Transverse colon (tissue), 4 donors: ENCODE measurements at regions not wholly inside any gene's neighbourhood (a gene's known extent, or its start where the extent isn't known, plus 50 kb on each side); places are given as distances from the start of the nearest gene placed in this dataset.

Source experiments
- DNase-seq: peaks from one replicate; pipeline ENCODE4 v3.0.0-alpha.2; 2019
- H3K27ac ChIP-seq, 4 donors: fragments of 200-600 bp; sonication (generic); 2 replicates each; pipeline ENCODE4 v1.5.1; 2016 to 2018; ENCODE audit warnings: inconsistent platforms in 4 of 4
- H3K27me3 ChIP-seq: fragments of 200-600 bp; sonication (generic); 2 replicates; pipeline ENCODE4 v1.5.1; 2017; ENCODE audit warnings: inconsistent platforms
- H3K36me3 ChIP-seq, 4 donors: fragments of 200-600 bp; sonication (generic); 2 replicates each; pipeline ENCODE4 v1.5.1; 2017 to 2019; ENCODE audit warnings: inconsistent platforms in 4 of 4
- H3K4me1 ChIP-seq, 4 donors: fragments of 200-600 bp; sonication (generic); 2 replicates each; pipeline ENCODE4 v1.5.1; 2017 to 2020; ENCODE audit warnings: inconsistent platforms in 4 of 4
- H3K4me3 ChIP-seq, 4 donors: fragments of 200-600 bp; sonication (generic); 1 replicate in 1 of 4; 2 replicates in 3 of 4; pipeline versions ENCODE4 v1.5.1 to v1.6.1; 2017 to 2019; ENCODE audit warnings: inconsistent platforms in 4 of 4
- H3K9me3 ChIP-seq, 2 donors: fragments of 200-600 bp; sonication (generic); 2 replicates each; pipeline ENCODE4 v1.5.1; 2017 to 2019; ENCODE audit warnings: inconsistent platforms in 2 of 2
- CTCF ChIP-seq, 5 experiments: fragments of 200-600 bp in 3 of 5; fragments of 450-650 bp in 2 of 5; sonication (generic) in 3 of 5; IDR thresholded peaks; 1 replicate in 2 of 5; 2 replicates in 3 of 5; pipeline ENCODE4 v1.5.1; 2016 to 2017; ENCODE audit warnings: antibody characterized with exemption in 5 of 5, inconsistent platforms in 3 of 5, mild to moderate bottlenecking in 2 of 5, moderate library complexity in 1 of 5
- EP300 ChIP-seq: sonication (generic); formaldehyde crosslinking; IDR thresholded peaks from one replicate; pipeline ENCODE4 v1.6.1; 2017; ENCODE audit warnings: antibody characterized with exemption, low read depth
- POLR2A ChIP-seq: fragments of 450-650 bp; IDR thresholded peaks from one replicate; pipeline ENCODE4 v1.6.1; 2016; ENCODE audit warnings: antibody characterized with exemption, mild to moderate bottlenecking, moderate library complexity
- POLR2AphosphoS5 ChIP-seq, 3 donors: sonication (generic); formaldehyde crosslinking; IDR thresholded peaks; one replicate each; pipeline ENCODE4 v1.6.1; 2016; ENCODE audit warnings: antibody characterized with exemption in 3 of 3
- WGBS, 2 donors: methylation state at CpG; one replicate each; pipeline ENCODE4 v1.1.5; 2018; ENCODE audit warnings: low coverage in 1 of 2; 5-methylcytosine and 5-hydroxymethylcytosine counted together
- in situ Hi-C, 4 donors: fragments of 200-750 bp; cut with MboI; loops; one replicate each; pipeline versions ENCODE4 v1.15.0 to v1.15.1; 2017; ENCODE audit warnings: low sequenced_read_pairs in 3 of 4, low pct_ligation_motif_present in 1 of 4, low pct_unique_long_range_greater_than_20kb in 1 of 4
- intact Hi-C: fragments of 100-400 bp; cut with DNase I; formaldehyde crosslinking; loops from one replicate; pipeline ENCODE4 v1.15.1; 2023; ENCODE audit warnings: low total_unique reads

DNA sequence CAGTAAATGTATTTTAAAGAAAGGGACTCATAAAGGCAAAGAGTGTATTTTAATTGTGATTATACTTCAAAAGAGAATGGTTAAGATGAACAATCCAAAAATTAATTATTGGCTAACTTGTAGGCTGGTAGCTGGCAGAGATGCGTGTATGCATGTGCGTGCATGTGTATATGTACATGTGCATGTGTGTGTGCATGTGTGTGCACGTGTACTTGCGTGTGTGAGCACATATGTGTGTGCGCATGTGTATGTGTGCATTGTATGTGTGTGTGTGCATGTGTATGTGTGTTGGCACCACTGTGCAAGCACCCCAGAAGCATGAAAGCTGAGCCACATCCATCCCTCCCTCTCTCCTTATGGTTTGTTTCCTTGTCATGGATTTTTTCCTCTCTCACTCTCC lies 83.0 kb upstream of the SLC1A3 start:
- intact Hi-C loops (no loop called here), in situ Hi-C loops (no loop called here)
- no peaks in the 10 kb centered on the region for H3K27me3 ChIP-seq
- H3K9me3 ChIP-seq, result no peaks in the 10 kb centered on the region
- no peaks in the 10 kb centered on the region for H3K4me1 ChIP-seq
- no peak overlapping the region for H3K4me3 ChIP-seq
- TF ChIP-seq POLR2A (no peak), CTCF (IDR thresholded peaks at IDR 0.05) (no peak), POLR2AphosphoS5 (IDR thresholded peaks at IDR 0.05) (no peak), EP300 (no peak)
- no peaks in the 10 kb centered on the region for H3K36me3 ChIP-seq
- WGBS, 2 donors, result 79 to 85% methylated on average over 5 of the region's 5 CpGs
- DNase-seq, result no peak
- H3K27ac ChIP-seq, result no peak overlapping the region

DNA sequence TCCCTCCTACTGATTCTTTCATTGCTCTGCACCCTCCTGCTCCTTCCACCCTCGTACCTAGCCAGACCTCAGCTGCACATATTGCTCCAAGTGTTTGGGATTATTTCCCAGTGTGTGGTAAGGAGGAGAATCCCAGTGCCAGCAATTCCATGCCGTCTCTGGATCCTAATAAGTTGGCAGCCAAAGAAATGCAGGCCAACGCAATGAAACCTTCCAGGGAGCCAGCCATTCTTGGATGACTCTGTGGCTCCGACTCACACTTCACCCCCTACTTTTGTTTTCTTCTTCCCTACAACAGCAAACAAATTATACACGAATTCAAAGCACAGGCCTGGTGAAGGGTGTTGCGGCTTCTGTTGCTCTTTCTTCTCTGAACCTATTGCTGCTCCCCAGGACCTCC lies 82.5 kb upstream of the SLC1A3 start:
- Histone ChIP-seq H3K9me3 (no peaks in the 10 kb centered on the region), H3K36me3 (no peaks in the 10 kb centered on the region), H3K4me3 (no peak overlapping the region), H3K27me3 (no peaks in the 10 kb centered on the region), H3K4me1 (no peaks in the 10 kb centered on the region), H3K27ac (no peak overlapping the region)
- in situ Hi-C loops (no loop called here), intact Hi-C loops (no loop called here)
- 40 to 75% methylated on average over 1 to 6 of the region's 6 CpGs for WGBS, 2 donors
- TF ChIP-seq EP300 (no peak), CTCF (IDR thresholded peaks at IDR 0.05) (no peak), POLR2AphosphoS5 (IDR thresholded peaks at IDR 0.05) (no peak), POLR2A (no peak)
- no peak for DNase-seq

DNA sequence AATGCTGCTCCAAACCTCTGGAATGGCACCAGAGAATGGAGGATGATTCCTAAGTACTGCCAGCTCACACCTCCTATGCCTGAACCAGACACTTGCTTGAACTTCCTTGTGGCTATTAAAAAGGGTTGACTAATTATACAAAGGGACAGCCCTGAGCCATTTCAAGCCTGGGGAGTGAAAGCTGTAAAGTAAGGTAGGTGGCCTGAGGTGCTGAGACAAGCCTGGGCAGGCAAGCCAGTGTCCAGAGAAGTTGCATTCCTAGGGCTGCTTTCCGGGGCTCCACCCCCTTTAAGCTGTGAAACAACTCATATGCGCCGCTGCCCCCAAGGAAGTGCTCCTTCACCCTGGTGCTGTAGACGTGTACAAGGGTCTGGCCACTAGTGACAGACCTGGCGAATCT lies 79.9 kb upstream of the SLC1A3 start:
- Histone ChIP-seq H3K9me3 (no peaks in the 10 kb centered on the region), H3K27me3 (no peaks in the 10 kb centered on the region), H3K4me3 (no peak overlapping the region), H3K4me1 (no peaks in the 10 kb centered on the region), H3K36me3 (no peaks in the 10 kb centered on the region), H3K27ac (no peak overlapping the region)
- TF ChIP-seq EP300, result no peak
- in situ Hi-C loops, result no loop called here
- intact Hi-C loops, result no loop called here
- whole genome bisulfite sequencing, 2 donors, result 86 to 100% methylated on average over 1 to 5 of the region's 5 CpGs
- no peak for DNase-seq

GRCh38 chr5:36528588-36528987 lies 77.8 kb upstream of the SLC1A3 start:
- H3K36me3 ChIP-seq, result no peaks in the 10 kb centered on the region
- H3K9me3 ChIP-seq, result no peaks in the 10 kb centered on the region
- no peaks in the 10 kb centered on the region for H3K4me1 ChIP-seq
- no peak overlapping the region for H3K27ac ChIP-seq
- no peaks in the 10 kb centered on the region for H3K27me3 ChIP-seq
- DNase-seq, result no peak
- intact Hi-C loops, result no loop called here
- in situ Hi-C loops, result no loop called here
- no peak overlapping the region for H3K4me3 ChIP-seq
- WGBS, 2 donors, result 74 to 80% methylated on average over 4 to 6 of the region's 6 CpGs
- TF ChIP-seq POLR2A (no peak), POLR2AphosphoS5 (IDR thresholded peaks at IDR 0.05) (no peak), CTCF (IDR thresholded peaks at IDR 0.05) (no peak), EP300 (no peak)

DNA sequence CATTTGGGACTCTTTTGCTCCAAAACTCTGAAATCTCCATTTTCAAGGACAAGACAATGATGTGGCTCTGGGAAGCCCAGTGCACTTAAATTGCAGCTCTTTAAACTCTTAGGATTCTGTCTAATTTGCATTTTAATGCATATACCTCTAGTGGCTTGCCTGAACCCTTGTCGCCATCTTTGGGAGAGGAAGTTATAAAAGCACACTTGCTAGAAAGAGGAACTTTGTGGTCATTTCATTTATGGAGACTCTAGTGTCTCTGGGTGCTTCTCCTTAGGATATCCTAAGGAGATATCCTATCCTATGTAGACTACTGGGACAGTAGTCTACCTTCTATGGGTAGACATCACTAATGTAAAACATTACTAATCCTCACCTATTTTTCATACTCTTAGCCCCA lies 77.3 kb upstream of the SLC1A3 start:
- in situ Hi-C loops, result no loop called here
- TF ChIP-seq EP300 (no peak), CTCF (IDR thresholded peaks at IDR 0.05) (no peak), POLR2A (no peak), POLR2AphosphoS5 (IDR thresholded peaks at IDR 0.05) (no peak)

More for the DNA sequence above, 77.3 kb upstream of the SLC1A3 start:
- WGBS, 2 donors, result 58 to 81% methylated on average over 1 of the region's 1 CpG
- no peaks in the 10 kb centered on the region for H3K9me3 ChIP-seq
- H3K4me3 ChIP-seq, result no peak overlapping the region
- no peak for DNase-seq
- no peaks in the 10 kb centered on the region for H3K4me1 ChIP-seq
- H3K27me3 ChIP-seq, result no peaks in the 10 kb centered on the region
- H3K36me3 ChIP-seq, result no peaks in the 10 kb centered on the region
- no peak overlapping the region for H3K27ac ChIP-seq
- intact Hi-C loops, result no loop called here
